Right lobe of liver (tissue), 4 donors: ENCODE measurements at regions not wholly inside any gene's neighbourhood (a gene's known extent, or its start where the extent isn't known, plus 50 kb on each side); places are given as distances from the start of the nearest gene placed in this dataset.
"Not testable (repeated sequence)": the region's sequence is repeated elsewhere in the genome, so short reads cannot be mapped to it uniquely, and the experiment has no call there.

Experiments
- POLR2A ChIP-seq: fragments of 450-650 bp; IDR thresholded peaks from one replicate; pipeline ENCODE4 v1.6.1; 2017; ENCODE audit warnings: antibody characterized with exemption, mild to moderate bottlenecking
- TF ChIP-seq, protein P1 (sequence below), 4 donors: fragments of 200-600 bp in 3 of 4; fragments of 450-650 bp in 1 of 4; IDR thresholded peaks; one replicate each; pipeline versions ENCODE4 v1.5.1 to v1.8.0; 2016 to 2022; ENCODE audit warnings: antibody characterized with exemption in 4 of 4, mild to moderate bottlenecking in 2 of 4
- donor health status: DM: no; HTN: no; CAD: no.
- donor health status: DM: no; HTN: no; CAD: no.
- donor health status: DM: no; HTN: yes; CAD: no.

DNA sequence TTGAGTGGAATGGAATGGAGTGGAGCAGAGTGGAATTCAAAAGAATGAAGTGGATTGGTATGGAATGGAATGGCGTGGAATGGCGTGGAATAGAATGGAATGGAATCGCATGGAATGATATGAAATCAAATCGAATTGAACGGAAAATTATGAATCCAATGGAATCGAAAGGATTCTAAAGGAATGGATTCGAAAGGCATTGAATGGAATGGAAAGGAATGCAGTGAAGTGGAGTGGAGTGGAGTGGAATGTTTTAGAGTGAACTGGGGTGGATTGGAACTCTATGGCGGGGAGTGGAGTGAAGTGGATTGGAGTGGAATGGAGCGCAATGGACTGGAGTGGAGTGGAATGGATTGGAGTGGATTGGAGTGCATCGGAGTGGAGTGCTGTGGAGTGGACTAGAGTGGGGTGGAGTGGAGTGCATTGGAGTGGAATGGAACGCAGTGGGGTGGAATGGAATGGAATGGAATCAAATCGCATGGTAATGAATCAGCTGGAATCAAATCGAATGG, 1048.5 kb downstream of the CDY1 start:
- TF ChIP-seq, protein P1, sequence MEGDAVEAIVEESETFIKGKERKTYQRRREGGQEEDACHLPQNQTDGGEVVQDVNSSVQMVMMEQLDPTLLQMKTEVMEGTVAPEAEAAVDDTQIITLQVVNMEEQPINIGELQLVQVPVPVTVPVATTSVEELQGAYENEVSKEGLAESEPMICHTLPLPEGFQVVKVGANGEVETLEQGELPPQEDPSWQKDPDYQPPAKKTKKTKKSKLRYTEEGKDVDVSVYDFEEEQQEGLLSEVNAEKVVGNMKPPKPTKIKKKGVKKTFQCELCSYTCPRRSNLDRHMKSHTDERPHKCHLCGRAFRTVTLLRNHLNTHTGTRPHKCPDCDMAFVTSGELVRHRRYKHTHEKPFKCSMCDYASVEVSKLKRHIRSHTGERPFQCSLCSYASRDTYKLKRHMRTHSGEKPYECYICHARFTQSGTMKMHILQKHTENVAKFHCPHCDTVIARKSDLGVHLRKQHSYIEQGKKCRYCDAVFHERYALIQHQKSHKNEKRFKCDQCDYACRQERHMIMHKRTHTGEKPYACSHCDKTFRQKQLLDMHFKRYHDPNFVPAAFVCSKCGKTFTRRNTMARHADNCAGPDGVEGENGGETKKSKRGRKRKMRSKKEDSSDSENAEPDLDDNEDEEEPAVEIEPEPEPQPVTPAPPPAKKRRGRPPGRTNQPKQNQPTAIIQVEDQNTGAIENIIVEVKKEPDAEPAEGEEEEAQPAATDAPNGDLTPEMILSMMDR (IDR thresholded peaks at IDR 0.05) = not testable (repeated sequence)
- not testable (repeated sequence) for TF ChIP-seq POLR2A
